Right lobe of liver (tissue), 6 donors: ENCODE measurements at regions not wholly inside any gene's neighbourhood (a gene's known extent, or its start where the extent isn't known, plus 50 kb on each side); places are given as distances from the start of the nearest gene placed in this dataset.
A peak's percentile ranks its signal among the peaks of the same experiment; 100 is the strongest.

Source experiments
- ATAC-seq, 4 donors: fragments of 200-7000 bp; cut with Tn5 transposase; one replicate each; pipeline ENCODE4 v1.9.1; 2020; ENCODE audit warnings: mild to moderate bottlenecking in 4 of 4, moderate library complexity in 4 of 4
- DNase-seq, 3 donors: peaks; one replicate each; pipeline ENCODE4 v3.0.0-alpha.2; 2020
- H3K27ac ChIP-seq, 3 donors: fragments of 200-600 bp; one replicate each; pipeline ENCODE4 v1.8.0; 2022
- H3K27me3 ChIP-seq, 2 donors: fragments of 200-600 bp; one replicate each; pipeline ENCODE4 v1.8.0; 2022
- H3K36me3 ChIP-seq, 4 donors: fragments of 200-600 bp; sonication (generic) in 1 of 4; one replicate each; pipeline versions ENCODE4 v1.5.1 to v1.8.0; 2017 to 2022; ENCODE audit warnings: control low read depth in 1 of 4
- H3K4me1 ChIP-seq, 4 donors: fragments of 200-600 bp; sonication (generic) in 1 of 4; one replicate each; pipeline versions ENCODE4 v1.5.1 to v1.8.0; 2017 to 2022; ENCODE audit warnings: control low read depth in 1 of 4
- H3K4me3 ChIP-seq, 3 donors: fragments of 200-600 bp; one replicate each; pipeline ENCODE4 v1.8.0; 2022
- H3K9me3 ChIP-seq, 4 donors: fragments of 200-600 bp; sonication (generic) in 1 of 4; one replicate each; pipeline versions ENCODE4 v1.5.1 to v1.8.0; 2017 to 2022; ENCODE audit warnings: control low read depth in 1 of 4
- POLR2A ChIP-seq: fragments of 450-650 bp; IDR thresholded peaks from one replicate; pipeline ENCODE4 v1.6.1; 2017; ENCODE audit warnings: antibody characterized with exemption, mild to moderate bottlenecking
- WGBS: methylation state at CpG from one replicate; pipeline ENCODE4 v1.1.6; 2018; ENCODE audit warnings: low coverage, low lambda C conversion rate; ENCODE audit not compliant: insufficient coverage; ENCODE audit errors: missing lambda C conversion rate; 5-methylcytosine and 5-hydroxymethylcytosine counted together
- intact Hi-C, 2 donors: fragments of 100-400 bp; cut with DNase I; formaldehyde crosslinking; loops; one replicate each; pipeline versions ENCODE4 v1.11.2 to v1.14.1; 2022
- TF ChIP-seq, protein P1 (sequence below), 4 donors: fragments of 200-600 bp in 3 of 4; fragments of 450-650 bp in 1 of 4; IDR thresholded peaks; one replicate each; pipeline versions ENCODE4 v1.5.1 to v1.8.0; 2016 to 2022; ENCODE audit warnings: antibody characterized with exemption in 4 of 4, mild to moderate bottlenecking in 2 of 4
- donor health status: DM: no; HTN: yes; CAD: no.
- donor health status: DM: no; HTN: no; CAD: no.
- donor health status: DM: no; HTN: no; CAD: no.
- donor health status: DM: no; HTN: yes; CAD: no.
- donor health status: DM: no; HTN: yes; CAD: no.

GRCh38 chr6:169960886-169961611, 209.6 kb downstream of the ERMARD start:
- peaks cover 0 to 4% (median 0%) of the 10 kb centered on the region in 4 donors for H3K4me1 ChIP-seq
- intact Hi-C loops, result no loop called here
- no peak overlapping the region for H3K27ac ChIP-seq
- TF ChIP-seq POLR2A, result no peak
- no peaks in the 10 kb centered on the region for H3K27me3 ChIP-seq
- ATAC-seq (no peak), DNase-seq (peak in 1 of 3 donors; percentile 37)
- H3K4me3 ChIP-seq, result no peak overlapping the region
- 91% methylated on average over 1 of the region's 12 CpGs for WGBS
- no peaks in the 10 kb centered on the region for H3K9me3 ChIP-seq
- H3K36me3 ChIP-seq, result no peaks in the 10 kb centered on the region

DNA sequence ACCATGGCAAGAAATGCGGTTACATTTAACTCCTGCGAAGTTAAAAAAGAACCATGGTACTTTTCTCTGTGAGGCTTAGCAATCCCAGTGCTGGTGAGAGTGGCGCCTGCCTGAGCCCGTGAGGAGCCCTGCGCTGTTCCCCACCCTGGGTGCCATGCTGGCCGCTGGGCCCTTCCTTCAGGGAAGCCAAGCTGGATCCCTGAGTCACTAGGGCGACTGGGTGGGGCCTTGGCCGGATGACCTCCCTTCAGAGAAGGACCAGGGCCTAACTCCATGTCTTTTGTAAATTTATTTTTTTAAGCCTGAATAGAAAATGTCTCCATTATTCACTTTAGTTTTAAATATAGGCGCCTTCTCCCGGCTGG, 209.1 kb downstream of the ERMARD start:
- 94% methylated on average over 6 of the region's 10 CpGs for WGBS
- no peak overlapping the region for H3K27ac ChIP-seq
- ATAC-seq (no peak), DNase-seq (no peak)
- no peak for TF ChIP-seq POLR2A
- TF ChIP-seq, protein P1, sequence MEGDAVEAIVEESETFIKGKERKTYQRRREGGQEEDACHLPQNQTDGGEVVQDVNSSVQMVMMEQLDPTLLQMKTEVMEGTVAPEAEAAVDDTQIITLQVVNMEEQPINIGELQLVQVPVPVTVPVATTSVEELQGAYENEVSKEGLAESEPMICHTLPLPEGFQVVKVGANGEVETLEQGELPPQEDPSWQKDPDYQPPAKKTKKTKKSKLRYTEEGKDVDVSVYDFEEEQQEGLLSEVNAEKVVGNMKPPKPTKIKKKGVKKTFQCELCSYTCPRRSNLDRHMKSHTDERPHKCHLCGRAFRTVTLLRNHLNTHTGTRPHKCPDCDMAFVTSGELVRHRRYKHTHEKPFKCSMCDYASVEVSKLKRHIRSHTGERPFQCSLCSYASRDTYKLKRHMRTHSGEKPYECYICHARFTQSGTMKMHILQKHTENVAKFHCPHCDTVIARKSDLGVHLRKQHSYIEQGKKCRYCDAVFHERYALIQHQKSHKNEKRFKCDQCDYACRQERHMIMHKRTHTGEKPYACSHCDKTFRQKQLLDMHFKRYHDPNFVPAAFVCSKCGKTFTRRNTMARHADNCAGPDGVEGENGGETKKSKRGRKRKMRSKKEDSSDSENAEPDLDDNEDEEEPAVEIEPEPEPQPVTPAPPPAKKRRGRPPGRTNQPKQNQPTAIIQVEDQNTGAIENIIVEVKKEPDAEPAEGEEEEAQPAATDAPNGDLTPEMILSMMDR (IDR thresholded peaks at IDR 0.05), result no peak
- no peaks in the 10 kb centered on the region for H3K36me3 ChIP-seq
- H3K4me1 ChIP-seq, result peaks cover 0 to 4% (median 0%) of the 10 kb centered on the region in 4 donors
- H3K27me3 ChIP-seq, result no peaks in the 10 kb centered on the region
- intact Hi-C loops, result no loop called here
- H3K9me3 ChIP-seq, result no peaks in the 10 kb centered on the region
- no peak overlapping the region for H3K4me3 ChIP-seq

GRCh38 chr6:169960003-169960344, 208.6 kb downstream of the ERMARD start:
- WGBS, result 78% methylated on average over 3 of the region's 4 CpGs
- intact Hi-C loops, result no loop called here
- Histone ChIP-seq H3K27me3 (no peaks in the 10 kb centered on the region), H3K27ac (no peak overlapping the region), H3K4me3 (no peak overlapping the region), H3K9me3 (no peaks in the 10 kb centered on the region), H3K36me3 (no peaks in the 10 kb centered on the region), H3K4me1 (peaks cover 0 to 4% (median 0%) of the 10 kb centered on the region in 4 donors)
- ATAC-seq, result no peak
- DNase-seq, result peak in 1 of 3 donors; percentile 28
- TF ChIP-seq POLR2A, result no peak
- TF ChIP-seq, protein P1 (IDR thresholded peaks at IDR 0.05), result no peak

GRCh38 chr6:169959136-169960002, 207.9 kb downstream of the ERMARD start:
- H3K36me3 ChIP-seq, result no peaks in the 10 kb centered on the region
- peak; percentile 28 to 63 (median 34) for ATAC-seq
- TF ChIP-seq POLR2A, result no peak
- TF ChIP-seq, protein P1 (IDR thresholded peaks at IDR 0.05), result no peak
- no peaks in the 10 kb centered on the region for H3K9me3 ChIP-seq
- peaks cover 0 to 4% (median 0%) of the 10 kb centered on the region in 4 donors for H3K4me1 ChIP-seq
- H3K27ac ChIP-seq, result no peak overlapping the region
- H3K27me3 ChIP-seq, result no peaks in the 10 kb centered on the region
- DNase-seq, result peak in 2 of 3 donors; percentile 44 to 56
- 65% methylated on average over 14 of the region's 28 CpGs for WGBS
- intact Hi-C loops, result no loop called here
- no peak overlapping the region for H3K4me3 ChIP-seq

- H3K4me3 ChIP-seq, result no peak overlapping the region
- TF ChIP-seq, protein P1 (IDR thresholded peaks at IDR 0.05), result no peak
- TF ChIP-seq POLR2A, result no peak
- intact Hi-C loops, result no loop called here
- H3K9me3 ChIP-seq, result no peaks in the 10 kb centered on the region
- H3K4me1 ChIP-seq, result peaks cover 0 to 4% (median 0%) of the 10 kb centered on the region in 4 donors
- H3K36me3 ChIP-seq, result no peaks in the 10 kb centered on the region
- WGBS, result 90% methylated on average over 10 of the region's 10 CpGs
- H3K27ac ChIP-seq, result no peak overlapping the region
- ATAC-seq (no peak), DNase-seq (no peak)
- H3K27me3 ChIP-seq, result no peaks in the 10 kb centered on the region
These were observed 207.1 kb downstream of the ERMARD start for GRCh38 chr6:169958510-169958909.
